H9 (cell line): ENCODE measurements at regions not wholly inside any gene's neighbourhood (a gene's known extent, or its start where the extent isn't known, plus 50 kb on each side); places are given as distances from the start of the nearest gene placed in this dataset.

Experiments
- DNase-seq: peaks from one replicate; pipeline ENCODE4 v3.0.0-alpha.2; 2017
- H2AFZ ChIP-seq: one replicate; pipeline ENCODE4 v1.6.1; 2013; ENCODE audit warnings: mild to moderate bottlenecking, low read length, control low read depth, moderate library complexity
- H2AK5ac ChIP-seq: 2 replicates; pipeline ENCODE4 v1.6.1; 2013; ENCODE audit warnings: low read length, control low read depth, mixed read lengths; ENCODE audit not compliant: insufficient read length
- H2BK120ac ChIP-seq: one replicate; pipeline ENCODE4 v1.6.1; 2013; ENCODE audit warnings: low read depth, mild to moderate bottlenecking, low read length, control low read depth, inconsistent platforms; ENCODE audit not compliant: poor library complexity, severe bottlenecking
- H2BK12ac ChIP-seq: 2 replicates; pipeline ENCODE4 v1.6.1; 2013; ENCODE audit warnings: low read length, control low read depth, mixed read lengths, low read depth; ENCODE audit not compliant: insufficient read length
- H2BK15ac ChIP-seq: 2 replicates; pipeline ENCODE4 v1.6.1; 2013; ENCODE audit warnings: low read depth, low read length, control low read depth
- H2BK20ac ChIP-seq: one replicate; pipeline ENCODE4 v1.6.1; 2013; ENCODE audit warnings: low read depth, mild to moderate bottlenecking, low read length, control low read depth, inconsistent platforms; ENCODE audit not compliant: poor library complexity, severe bottlenecking
- H2BK5ac ChIP-seq: 2 replicates; pipeline ENCODE4 v1.6.1; 2013; ENCODE audit warnings: low read length, control low read depth, mixed read lengths; ENCODE audit not compliant: insufficient read length
- H3K14ac ChIP-seq: 2 replicates; pipeline ENCODE4 v1.6.1; 2013; ENCODE audit warnings: low read length, control low read depth; ENCODE audit not compliant: insufficient read depth
- H3K18ac ChIP-seq: 2 replicates; pipeline ENCODE4 v1.6.1; 2013; ENCODE audit warnings: low read depth, mild to moderate bottlenecking, mixed read lengths, low read length, control low read depth; ENCODE audit not compliant: insufficient read length
- H3K23ac ChIP-seq: 2 replicates; pipeline ENCODE4 v1.6.1; 2013; ENCODE audit warnings: low read length, control low read depth, mixed read lengths, low read depth; ENCODE audit not compliant: insufficient read length
- H3K23me2 ChIP-seq: 2 replicates; pipeline ENCODE4 v1.6.1; 2013; ENCODE audit warnings: low read depth, mild to moderate bottlenecking, mixed read lengths, low read length, control low read depth; ENCODE audit not compliant: insufficient read length, poor library complexity, severe bottlenecking
- H3K27ac ChIP-seq: 2 replicates; pipeline ENCODE4 v1.5.1; 2013; ENCODE audit warnings: low read length, control low read depth, mixed read lengths, low read depth; ENCODE audit not compliant: insufficient read length
- H3K27me3 ChIP-seq: 2 replicates; pipeline ENCODE4 v1.6.1; 2013; ENCODE audit warnings: low read length, control low read depth, inconsistent platforms; ENCODE audit not compliant: insufficient read depth
- H3K4ac ChIP-seq: 2 replicates; pipeline ENCODE4 v1.6.1; 2013; ENCODE audit warnings: low read depth, mild to moderate bottlenecking, control low read depth, inconsistent platforms, low read length, moderate library complexity
- H3K4me1 ChIP-seq: 2 replicates; pipeline ENCODE4 v1.6.1; 2013; ENCODE audit warnings: low read length, control low read depth, inconsistent platforms; ENCODE audit not compliant: insufficient read depth
- H3K4me2 ChIP-seq: 2 replicates; pipeline ENCODE4 v1.6.1; 2013; ENCODE audit warnings: low read length, control low read depth, mixed read lengths; ENCODE audit not compliant: insufficient read length, insufficient read depth
- H3K56ac ChIP-seq: 2 replicates; pipeline ENCODE4 v1.6.1; 2013; ENCODE audit warnings: low read depth, mild to moderate bottlenecking, mixed read lengths, low read length, control low read depth; ENCODE audit not compliant: insufficient read length
- H3K79me1 ChIP-seq: 2 replicates; pipeline ENCODE4 v1.6.1; 2013; ENCODE audit warnings: low read depth, mild to moderate bottlenecking, moderate library complexity, low read length, control low read depth, inconsistent platforms; ENCODE audit not compliant: insufficient read depth, poor library complexity, severe bottlenecking
- H3K79me2 ChIP-seq: 2 replicates; pipeline ENCODE4 v1.6.1; 2013; ENCODE audit warnings: low read length, control low read depth, inconsistent platforms; ENCODE audit not compliant: insufficient read depth
- H3K9ac ChIP-seq: 2 replicates; pipeline ENCODE4 v1.6.1; 2013; ENCODE audit warnings: low read length, control low read depth, mixed read lengths; ENCODE audit not compliant: insufficient read length; ENCODE audit errors: extremely low read depth
- H3K9me3 ChIP-seq: one replicate; pipeline ENCODE4 v1.6.1; 2013; ENCODE audit warnings: low read depth, low read length, inconsistent platforms; ENCODE audit not compliant: control insufficient read depth
- H3T11ph ChIP-seq: one replicate; pipeline ENCODE4 v1.6.1; 2013; ENCODE audit warnings: mild to moderate bottlenecking, low read length, control low read depth, inconsistent platforms
- H4K20me1 ChIP-seq: one replicate; pipeline ENCODE4 v1.6.1; 2013; ENCODE audit not compliant: control insufficient read depth, insufficient read length, insufficient read depth
- H4K5ac ChIP-seq: 2 replicates; pipeline ENCODE4 v1.6.1; 2013; ENCODE audit warnings: low read depth, mild to moderate bottlenecking, mixed read lengths, low read length, control low read depth; ENCODE audit not compliant: insufficient read length
- H4K8ac ChIP-seq: replicated peaks from 2 replicates; pipeline ENCODE4 v1.6.1; 2013; ENCODE audit warnings: low read length, control low read depth, mixed read lengths, low read depth; ENCODE audit not compliant: insufficient read length
- H4K91ac ChIP-seq: 2 replicates; pipeline ENCODE4 v1.6.1; 2013; ENCODE audit warnings: low read depth, mild to moderate bottlenecking, moderate library complexity, mixed read lengths, low read length, control low read depth; ENCODE audit not compliant: insufficient read length
- H3K27ac Mint-ChIP-seq, 3 experiments: 2 replicates in 2 of 3; 3 replicates in 1 of 3; pipeline ENCODE4 v1.8.0; 2020 to 2021; ENCODE audit warnings: mixed read lengths in 3 of 3, mild to moderate bottlenecking in 1 of 3, moderate library complexity in 1 of 3
- H3K27me3 Mint-ChIP-seq: 2 replicates; pipeline ENCODE4 v1.8.0; 2021; ENCODE audit warnings: low read depth, mild to moderate bottlenecking, moderate library complexity, mixed read lengths
- H3K36me3 Mint-ChIP-seq, 3 experiments: 2 replicates in 2 of 3; 3 replicates in 1 of 3; pipeline ENCODE4 v1.8.0; 2020 to 2021; ENCODE audit warnings: low read depth in 3 of 3, mixed read lengths in 3 of 3; ENCODE audit not compliant: insufficient read depth in 1 of 3
- H3K4me1 Mint-ChIP-seq, 2 experiments: 2 replicates each; pipeline ENCODE4 v1.8.0; 2020; ENCODE audit warnings: mixed read lengths in 2 of 2
- H3K4me3 Mint-ChIP-seq, 2 experiments: 2 replicates in 1 of 2; 3 replicates in 1 of 2; pipeline ENCODE4 v1.8.0; 2020 to 2021; ENCODE audit warnings: mild to moderate bottlenecking in 2 of 2, mixed read lengths in 2 of 2, moderate library complexity in 1 of 2
- H3K9me3 Mint-ChIP-seq, 2 experiments: 2 replicates in 1 of 2; 3 replicates in 1 of 2; pipeline ENCODE4 v1.8.0; 2020; ENCODE audit warnings: mild to moderate bottlenecking in 2 of 2, mixed read lengths in 2 of 2, moderate library complexity in 1 of 2
- WGBS: extraction: QIAGEN DNeasy Blood & Tissue Kit; methylation state at CpG from one replicate; pipeline ENCODE4 v1.1.7; 2013; ENCODE audit warnings: missing lambda C conversion rate, low lambda C conversion rate, mixed read lengths; ENCODE audit not compliant: insufficient read length; ENCODE audit errors: extremely low coverage; 5-methylcytosine and 5-hydroxymethylcytosine counted together
- TF ChIP-seq, protein P1 (sequence below): fragments of 200-600 bp; sonication (generic); conservative IDR thresholded peaks from 3 replicates; pipeline ENCODE4 v1.8.0; 2021; ENCODE audit warnings: antibody characterized with exemption, mild to moderate bottlenecking

DNA sequence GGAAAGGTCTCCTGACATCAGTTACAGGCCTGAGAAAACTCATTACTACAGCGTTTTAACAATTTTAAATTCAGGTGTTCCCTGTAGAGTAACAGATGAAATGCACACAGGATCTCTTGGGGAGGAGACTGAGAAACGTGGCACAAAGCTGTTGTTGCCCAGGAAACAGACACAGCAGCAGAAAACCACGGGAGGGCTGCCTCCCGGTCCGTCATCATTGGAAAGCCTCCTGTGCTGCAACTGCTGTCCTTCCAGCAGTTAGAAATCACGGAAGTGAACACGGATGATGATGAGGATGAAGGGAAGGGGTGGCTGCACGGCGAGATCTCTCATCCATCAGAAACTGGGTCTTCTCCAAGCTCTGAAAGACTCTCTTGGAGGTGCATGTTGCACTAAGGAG lies 94.6 kb upstream of the RNF32 start:
- Histone ChIP-seq H3K79me2 (no peaks in the 10 kb centered on the region), H3K14ac (no peak overlapping the region), H2BK12ac (no peak overlapping the region), H3K18ac (no peak overlapping the region), H3K79me1 (no peaks in the 10 kb centered on the region), H4K8ac (no peak overlapping the region), H2AK5ac (no peak overlapping the region), H3K4ac (no peak overlapping the region), H3K9me3 (no peaks in the 10 kb centered on the region), H4K5ac (no peak overlapping the region), H3K27ac (no peak overlapping the region), H3K9ac (no peak overlapping the region), H3K4me2 (no peak overlapping the region), H3K23me2 (no peaks in the 10 kb centered on the region), H3K27me3 (no peaks in the 10 kb centered on the region), H3K23ac (no peak overlapping the region), H2BK20ac (no peak overlapping the region), H4K91ac (no peak overlapping the region), H2BK5ac (no peak overlapping the region), H2BK15ac (no peak overlapping the region), H2BK120ac (no peak overlapping the region), H4K20me1 (no peaks in the 10 kb centered on the region), H3K56ac (no peak overlapping the region), H2AFZ (no peak overlapping the region), H3T11ph (no peak overlapping the region), H3K4me1 (no peaks in the 10 kb centered on the region; the same call in 1 of the 2 replicates)
- Mint-ChIP-seq H3K4me1 (peaks cover 3 to 15% of the 10 kb centered on the region in 2 experiments; a peak in 3 of 4 replicates), H3K36me3 (no peaks in the 10 kb centered on the region), H3K27me3 (peaks cover 5% of the 10 kb centered on the region), H3K9me3 (no peaks in the 10 kb centered on the region; a peak in 1 of 5 replicates), H3K4me3 (no peak overlapping the region), H3K27ac (no peak overlapping the region; a peak in 1 of 7 replicates)
- no CpG with 5 or more reads among the region's 9 CpGs for WGBS
- DNase-seq = no peak
- TF ChIP-seq, protein P1, sequence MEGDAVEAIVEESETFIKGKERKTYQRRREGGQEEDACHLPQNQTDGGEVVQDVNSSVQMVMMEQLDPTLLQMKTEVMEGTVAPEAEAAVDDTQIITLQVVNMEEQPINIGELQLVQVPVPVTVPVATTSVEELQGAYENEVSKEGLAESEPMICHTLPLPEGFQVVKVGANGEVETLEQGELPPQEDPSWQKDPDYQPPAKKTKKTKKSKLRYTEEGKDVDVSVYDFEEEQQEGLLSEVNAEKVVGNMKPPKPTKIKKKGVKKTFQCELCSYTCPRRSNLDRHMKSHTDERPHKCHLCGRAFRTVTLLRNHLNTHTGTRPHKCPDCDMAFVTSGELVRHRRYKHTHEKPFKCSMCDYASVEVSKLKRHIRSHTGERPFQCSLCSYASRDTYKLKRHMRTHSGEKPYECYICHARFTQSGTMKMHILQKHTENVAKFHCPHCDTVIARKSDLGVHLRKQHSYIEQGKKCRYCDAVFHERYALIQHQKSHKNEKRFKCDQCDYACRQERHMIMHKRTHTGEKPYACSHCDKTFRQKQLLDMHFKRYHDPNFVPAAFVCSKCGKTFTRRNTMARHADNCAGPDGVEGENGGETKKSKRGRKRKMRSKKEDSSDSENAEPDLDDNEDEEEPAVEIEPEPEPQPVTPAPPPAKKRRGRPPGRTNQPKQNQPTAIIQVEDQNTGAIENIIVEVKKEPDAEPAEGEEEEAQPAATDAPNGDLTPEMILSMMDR = no peak
